ENCODE measurements at regions not wholly inside any gene's neighbourhood (a gene's known extent, or its start where the extent isn't known, plus 50 kb on each side); places are given as distances from the start of the nearest gene placed in this dataset.

DNA sequence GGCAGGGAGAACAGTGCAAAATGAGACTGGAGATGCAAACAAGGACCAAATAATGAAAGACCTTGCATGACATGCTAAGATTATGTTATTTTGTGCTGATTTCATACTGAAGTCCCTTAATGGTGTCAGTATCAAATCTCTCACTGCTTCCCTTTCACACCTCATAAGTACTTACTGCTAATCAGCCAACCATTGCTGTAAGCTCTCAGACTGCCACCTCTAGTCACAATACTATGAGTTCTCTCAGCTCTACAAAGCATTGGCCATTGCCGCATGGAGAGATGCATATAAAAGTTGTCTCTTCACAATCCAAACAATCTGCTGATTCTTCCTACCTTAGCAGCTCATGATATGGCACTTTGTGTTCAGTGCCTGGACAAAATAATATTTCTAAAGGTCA is 375.4 kb downstream of the LTN1 start:
- 86 to 100% methylated on average over 1 of the region's 1 CpG for WGBS, 2 donors
- DNase-seq = no peak
- no peak overlapping the region for H3K27ac ChIP-seq
- intact Hi-C loops (cut with DNase I) = no loop called here
- no peaks in the 10 kb centered on the region for H3K9me3 ChIP-seq
- no peaks in the 10 kb centered on the region for H3K27me3 ChIP-seq
- TF ChIP-seq, protein P1, sequence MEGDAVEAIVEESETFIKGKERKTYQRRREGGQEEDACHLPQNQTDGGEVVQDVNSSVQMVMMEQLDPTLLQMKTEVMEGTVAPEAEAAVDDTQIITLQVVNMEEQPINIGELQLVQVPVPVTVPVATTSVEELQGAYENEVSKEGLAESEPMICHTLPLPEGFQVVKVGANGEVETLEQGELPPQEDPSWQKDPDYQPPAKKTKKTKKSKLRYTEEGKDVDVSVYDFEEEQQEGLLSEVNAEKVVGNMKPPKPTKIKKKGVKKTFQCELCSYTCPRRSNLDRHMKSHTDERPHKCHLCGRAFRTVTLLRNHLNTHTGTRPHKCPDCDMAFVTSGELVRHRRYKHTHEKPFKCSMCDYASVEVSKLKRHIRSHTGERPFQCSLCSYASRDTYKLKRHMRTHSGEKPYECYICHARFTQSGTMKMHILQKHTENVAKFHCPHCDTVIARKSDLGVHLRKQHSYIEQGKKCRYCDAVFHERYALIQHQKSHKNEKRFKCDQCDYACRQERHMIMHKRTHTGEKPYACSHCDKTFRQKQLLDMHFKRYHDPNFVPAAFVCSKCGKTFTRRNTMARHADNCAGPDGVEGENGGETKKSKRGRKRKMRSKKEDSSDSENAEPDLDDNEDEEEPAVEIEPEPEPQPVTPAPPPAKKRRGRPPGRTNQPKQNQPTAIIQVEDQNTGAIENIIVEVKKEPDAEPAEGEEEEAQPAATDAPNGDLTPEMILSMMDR (IDR thresholded peaks at IDR 0.05) = no peak
- TF ChIP-seq POLR2A (IDR thresholded peaks at IDR 0.05) = no peak
- H3K4me1 ChIP-seq = no peaks in the 10 kb centered on the region
- no peaks in the 10 kb centered on the region for H3K36me3 ChIP-seq
- H3K4me3 ChIP-seq = no peak overlapping the region

DNA sequence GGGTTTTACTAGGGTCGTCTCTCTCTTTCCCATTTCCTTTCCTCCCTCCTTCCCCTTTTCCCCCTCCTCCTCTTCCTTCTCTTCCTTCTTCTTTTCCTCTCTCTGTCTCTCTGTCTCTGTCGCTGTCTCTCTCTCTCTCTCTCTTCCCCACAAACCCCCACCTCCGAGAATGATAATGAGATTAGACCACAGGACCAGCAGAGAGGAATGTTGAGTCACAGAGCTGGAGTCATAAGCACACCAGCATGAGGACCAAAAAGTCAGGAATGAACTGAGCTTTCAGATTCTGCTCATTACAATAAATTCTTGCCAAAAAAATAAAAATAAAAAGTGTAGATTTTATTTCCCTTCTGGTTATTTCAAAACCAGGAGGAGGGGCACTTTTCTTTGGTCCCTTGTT is 377.4 kb downstream of the LTN1 start:
- H3K27me3 ChIP-seq = no peaks in the 10 kb centered on the region
- 77 to 81% methylated on average over 2 to 3 of the region's 3 CpGs for WGBS, 2 donors
- intact Hi-C loops (cut with DNase I) = no loop called here
- no peaks in the 10 kb centered on the region for H3K36me3 ChIP-seq
- no peaks in the 10 kb centered on the region for H3K9me3 ChIP-seq
- no peaks in the 10 kb centered on the region for H3K4me1 ChIP-seq
- TF ChIP-seq, protein P1 (IDR thresholded peaks at IDR 0.05) = no peak
- TF ChIP-seq POLR2A (IDR thresholded peaks at IDR 0.05) = no peak
- no peak overlapping the region for H3K4me3 ChIP-seq
- DNase-seq = no peak
- no peak overlapping the region for H3K27ac ChIP-seq

DNA sequence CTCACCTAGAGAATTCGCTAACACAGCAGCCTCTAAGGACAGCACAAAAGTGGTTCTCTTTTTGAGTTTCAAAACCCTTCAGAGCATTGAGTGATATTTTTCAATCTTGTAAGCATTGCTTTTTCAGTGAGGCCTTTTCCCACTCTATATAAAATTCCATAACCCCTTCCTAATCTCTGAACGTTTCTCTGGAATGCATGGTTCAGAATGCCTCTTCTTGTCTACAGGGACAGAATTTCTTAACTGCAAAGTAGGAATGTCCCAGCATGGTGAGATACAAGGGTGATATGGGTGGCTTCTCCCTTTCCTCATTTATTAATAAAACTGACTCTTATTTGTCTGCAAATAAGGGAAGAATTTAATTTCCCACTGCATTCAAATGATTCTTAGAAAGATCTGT is 377.9 kb downstream of the LTN1 start:
- 50 to 55% methylated on average over 2 of the region's 2 CpGs for WGBS, 2 donors
- Histone ChIP-seq H3K4me3 (no peak overlapping the region), H3K9me3 (no peaks in the 10 kb centered on the region), H3K27ac (no peak overlapping the region), H3K36me3 (no peaks in the 10 kb centered on the region), H3K4me1 (no peaks in the 10 kb centered on the region), H3K27me3 (no peaks in the 10 kb centered on the region)
- intact Hi-C loops (cut with DNase I) = no loop called here
- no peak for TF ChIP-seq POLR2A (IDR thresholded peaks at IDR 0.05)
- TF ChIP-seq, protein P1 (IDR thresholded peaks at IDR 0.05) = no peak
- no peak for DNase-seq

DNA sequence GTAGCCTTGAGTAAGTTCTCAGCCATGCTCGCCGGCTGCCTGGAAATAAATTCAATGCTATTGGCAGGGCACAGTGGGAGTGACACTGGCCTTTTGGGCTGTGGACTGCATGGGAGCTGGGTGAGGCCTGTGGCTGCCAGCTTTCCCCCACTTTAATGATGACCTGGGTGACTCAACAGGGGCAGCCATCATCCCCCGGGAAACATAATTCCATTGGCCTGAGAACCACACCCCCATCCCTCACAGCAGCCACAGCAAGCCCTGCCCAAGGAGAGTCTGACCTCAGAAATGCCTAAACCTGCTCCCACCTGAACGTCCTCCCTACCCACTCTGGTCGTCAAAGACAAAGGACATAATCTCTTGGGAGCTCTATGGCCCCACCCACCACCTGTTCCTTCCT is 384.0 kb downstream of the LTN1 start:
- no peaks in the 10 kb centered on the region for H3K9me3 ChIP-seq
- no peak overlapping the region for H3K4me3 ChIP-seq
- TF ChIP-seq, protein P1 (IDR thresholded peaks at IDR 0.05) = no peak
- no peak for TF ChIP-seq POLR2A (IDR thresholded peaks at IDR 0.05)
- no peak overlapping the region for H3K27ac ChIP-seq
- no peaks in the 10 kb centered on the region for H3K27me3 ChIP-seq
- intact Hi-C loops (cut with DNase I) = no loop called here
- 56 to 81% methylated on average over 4 to 5 of the region's 5 CpGs for WGBS, 2 donors
- no peaks in the 10 kb centered on the region for H3K4me1 ChIP-seq
- no peak for DNase-seq
- H3K36me3 ChIP-seq = no peaks in the 10 kb centered on the region

DNA sequence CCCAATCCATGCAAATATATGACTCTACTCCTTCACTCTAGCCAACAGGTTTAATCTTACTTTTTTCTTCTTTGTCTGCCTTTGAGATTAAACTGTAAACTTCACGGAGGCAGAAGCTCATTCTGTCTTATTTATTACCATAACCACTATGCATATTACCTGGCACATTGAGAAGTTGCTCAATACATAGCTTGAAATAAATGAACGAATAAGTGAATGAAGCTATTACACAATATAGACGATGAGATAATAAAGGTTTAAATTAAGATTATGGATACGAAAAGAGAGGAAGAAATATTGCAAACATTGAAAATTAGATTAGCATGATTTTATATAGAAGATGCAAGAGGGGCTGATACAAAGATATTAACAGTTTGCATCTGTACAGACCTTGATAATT is 385.1 kb downstream of the LTN1 start:
- H3K27ac ChIP-seq = no peak overlapping the region
- no peaks in the 10 kb centered on the region for H3K27me3 ChIP-seq
- intact Hi-C loops (cut with DNase I) = no loop called here
- H3K9me3 ChIP-seq = no peaks in the 10 kb centered on the region
- H3K4me3 ChIP-seq = no peak overlapping the region
- 83 to 91% methylated on average over 4 of the region's 4 CpGs for WGBS, 2 donors
- DNase-seq = no peak
- H3K4me1 ChIP-seq = no peaks in the 10 kb centered on the region
- TF ChIP-seq, protein P1 (IDR thresholded peaks at IDR 0.05) = no peak
- no peak for TF ChIP-seq POLR2A (IDR thresholded peaks at IDR 0.05)
- no peaks in the 10 kb centered on the region for H3K36me3 ChIP-seq
